ENCODE measurements at regions not wholly inside any gene's neighbourhood (a gene's known extent, or its start where the extent isn't known, plus 50 kb on each side); places are given as distances from the start of the nearest gene placed in this dataset.

GRCh38 chr3:144033863-144034262, 62.2 kb downstream of the DIPK2A start:
- intact Hi-C loops (cut with DNase I): no loop called here

DNA sequence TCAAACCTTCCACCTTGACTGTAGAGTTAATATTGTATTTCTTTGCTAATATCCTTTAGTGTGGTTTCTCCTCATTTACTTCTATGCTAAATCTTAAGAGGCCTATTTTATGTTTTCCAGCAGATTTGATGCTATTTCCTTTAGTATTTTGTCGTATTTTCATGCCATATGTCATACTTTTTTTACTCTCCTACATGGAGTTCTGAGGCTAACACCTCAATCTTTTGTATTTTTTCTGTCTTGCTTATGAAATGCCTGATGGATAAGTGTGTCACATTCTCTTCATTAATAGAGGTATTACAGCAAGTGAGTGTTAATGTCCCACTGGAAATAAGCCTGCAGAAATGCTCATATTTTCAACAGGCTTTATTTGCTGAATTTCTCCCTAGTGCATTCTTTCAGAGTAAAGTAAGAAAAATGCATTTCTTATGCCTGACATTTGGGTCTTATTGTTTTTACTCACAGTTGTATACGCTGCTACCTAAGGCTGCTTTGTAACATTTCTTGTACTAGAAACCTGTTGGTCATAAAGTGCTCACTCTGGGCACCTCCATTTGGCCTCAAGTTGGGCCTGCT, 63.2 kb downstream of the DIPK2A start:
- ATAC-seq: no peak
- Histone ChIP-seq H3K4me1 (no peaks in the 10 kb centered on the region), H3K9me3 (no peaks in the 10 kb centered on the region), H3K27me3 (ENCODE audit: low read depth) (no peaks in the 10 kb centered on the region), H3K27ac (no peak overlapping the region), H3K36me3 (no peaks in the 10 kb centered on the region), H3K4me3 (no peak overlapping the region)
- no peak for DNase-seq
- intact Hi-C loops (cut with DNase I): no loop called here
- TF ChIP-seq, protein P1, sequence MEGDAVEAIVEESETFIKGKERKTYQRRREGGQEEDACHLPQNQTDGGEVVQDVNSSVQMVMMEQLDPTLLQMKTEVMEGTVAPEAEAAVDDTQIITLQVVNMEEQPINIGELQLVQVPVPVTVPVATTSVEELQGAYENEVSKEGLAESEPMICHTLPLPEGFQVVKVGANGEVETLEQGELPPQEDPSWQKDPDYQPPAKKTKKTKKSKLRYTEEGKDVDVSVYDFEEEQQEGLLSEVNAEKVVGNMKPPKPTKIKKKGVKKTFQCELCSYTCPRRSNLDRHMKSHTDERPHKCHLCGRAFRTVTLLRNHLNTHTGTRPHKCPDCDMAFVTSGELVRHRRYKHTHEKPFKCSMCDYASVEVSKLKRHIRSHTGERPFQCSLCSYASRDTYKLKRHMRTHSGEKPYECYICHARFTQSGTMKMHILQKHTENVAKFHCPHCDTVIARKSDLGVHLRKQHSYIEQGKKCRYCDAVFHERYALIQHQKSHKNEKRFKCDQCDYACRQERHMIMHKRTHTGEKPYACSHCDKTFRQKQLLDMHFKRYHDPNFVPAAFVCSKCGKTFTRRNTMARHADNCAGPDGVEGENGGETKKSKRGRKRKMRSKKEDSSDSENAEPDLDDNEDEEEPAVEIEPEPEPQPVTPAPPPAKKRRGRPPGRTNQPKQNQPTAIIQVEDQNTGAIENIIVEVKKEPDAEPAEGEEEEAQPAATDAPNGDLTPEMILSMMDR (IDR thresholded peaks at IDR 0.05): no peak

More at GRCh38 chr3:144033863-144034262, 62.2 kb downstream of the DIPK2A start:
- DNase-seq: no peak
- Histone ChIP-seq H3K4me3 (no peak overlapping the region), H3K9me3 (no peaks in the 10 kb centered on the region), H3K27me3 (ENCODE audit: low read depth) (no peaks in the 10 kb centered on the region), H3K36me3 (no peaks in the 10 kb centered on the region), H3K4me1 (no peaks in the 10 kb centered on the region), H3K27ac (no peak overlapping the region)
- TF ChIP-seq, protein P1 (IDR thresholded peaks at IDR 0.05): no peak
- ATAC-seq: no peak

- ATAC-seq (no peak), DNase-seq (no peak)
- intact Hi-C loops (cut with DNase I): no loop called here
- Histone ChIP-seq H3K27me3 (ENCODE audit: low read depth) (no peaks in the 10 kb centered on the region), H3K4me3 (no peak overlapping the region), H3K36me3 (no peaks in the 10 kb centered on the region), H3K27ac (no peak overlapping the region), H3K9me3 (no peaks in the 10 kb centered on the region), H3K4me1 (no peaks in the 10 kb centered on the region)
- TF ChIP-seq, protein P1 (IDR thresholded peaks at IDR 0.05): no peak
Measured at GRCh38 chr3:144036498-144036897, 64.9 kb downstream of the DIPK2A start.

GRCh38 chr3:144039661-144040060, 68.0 kb downstream of the DIPK2A start:
- DNase-seq: no peak
- ATAC-seq: no peak
- TF ChIP-seq, protein P1 (IDR thresholded peaks at IDR 0.05): no peak

GRCh38 chr3:144041960-144042556, 70.4 kb downstream of the DIPK2A start:
- Histone ChIP-seq H3K27me3 (ENCODE audit: low read depth) (no peaks in the 10 kb centered on the region), H3K4me1 (no peaks in the 10 kb centered on the region), H3K36me3 (no peaks in the 10 kb centered on the region), H3K27ac (no peak overlapping the region), H3K4me3 (no peak overlapping the region), H3K9me3 (no peaks in the 10 kb centered on the region)
- TF ChIP-seq, protein P1 (IDR thresholded peaks at IDR 0.05): no peak
- no peak for DNase-seq
- intact Hi-C loops (cut with DNase I): no loop called here
- no peak for ATAC-seq

More at GRCh38 chr3:144039661-144040060, 68.0 kb downstream of the DIPK2A start:
- H3K27ac ChIP-seq: no peak overlapping the region
- no peaks in the 10 kb centered on the region for H3K36me3 ChIP-seq
- H3K27me3 ChIP-seq (ENCODE audit: low read depth): no peaks in the 10 kb centered on the region
- no peaks in the 10 kb centered on the region for H3K9me3 ChIP-seq
- no peaks in the 10 kb centered on the region for H3K4me1 ChIP-seq
- intact Hi-C loops (cut with DNase I): no loop called here
- no peak overlapping the region for H3K4me3 ChIP-seq

Data from lower lobe of right lung (tissue), 2 donors.